H1 (cell line): ENCODE measurements at regions not wholly inside any gene's neighbourhood (a gene's known extent, or its start where the extent isn't known, plus 50 kb on each side); places are given as distances from the start of the nearest gene placed in this dataset.

Experiments
- CTCF ChIA-PET: fragments of 300-600 bp; sonication (Branson Sonifier 250); formaldehyde crosslinking; loops from one replicate; lab custom pipeline; 2021; ENCODE audit not compliant: partially characterized antibody; lab: Charles Lee
- POLR2A ChIA-PET: fragments of 300-600 bp; sonication (Branson Sonifier 250); formaldehyde crosslinking; loops from one replicate; lab custom pipeline; 2021; ENCODE audit warnings: inconsistent platforms; ENCODE audit not compliant: partially characterized antibody; lab: Charles Lee
- DNase-seq, 2 experiments: peaks; one replicate each; pipeline versions ENCODE4 v3.0.0 to v3.0.0-alpha.2; 2010 to 2022; ENCODE audit warnings: low spot score in 2 of 2, low read depth in 1 of 2, mixed read lengths in 1 of 2
- FAIRE-seq: peaks from 2 replicates; lab custom pipeline; 2011; peaks lifted over from hg19 to GRCh38; lab: Jason Lieb, UNC
- H2AFZ ChIP-seq: 2 replicates; pipeline ENCODE4 v1.8.1; 2012; ENCODE audit warnings: low read length, inconsistent platforms
- H2AK5ac ChIP-seq: 2 replicates; pipeline ENCODE4 v1.6.1; 2013; ENCODE audit warnings: low read depth, low read length
- H2BK120ac ChIP-seq: replicated peaks from 2 replicates; pipeline ENCODE3; 2013; ENCODE audit warnings: low read depth, low read length, inconsistent platforms
- H2BK12ac ChIP-seq: 2 replicates; pipeline ENCODE4 v1.6.1; 2013; ENCODE audit warnings: low read depth, low read length
- H2BK15ac ChIP-seq: 2 replicates; pipeline ENCODE4 v1.6.1; 2013; ENCODE audit warnings: low read length
- H2BK20ac ChIP-seq: 2 replicates; pipeline ENCODE4 v1.6.1; 2013; ENCODE audit warnings: low read length
- H2BK5ac ChIP-seq: 2 replicates; pipeline ENCODE4 v1.6.1; 2013; ENCODE audit warnings: low read depth, low read length
- H3K14ac ChIP-seq: 2 replicates; pipeline ENCODE4 v1.6.1; 2013; ENCODE audit warnings: inconsistent platforms; ENCODE audit not compliant: insufficient read length
- H3K18ac ChIP-seq: 2 replicates; pipeline ENCODE4 v1.6.1; 2013; ENCODE audit warnings: low read length; ENCODE audit errors: extremely low read depth
- H3K23ac ChIP-seq: 2 replicates; pipeline ENCODE4 v1.6.1; 2013; ENCODE audit warnings: inconsistent platforms; ENCODE audit not compliant: insufficient read length
- H3K23me2 ChIP-seq: 2 replicates; pipeline ENCODE4 v1.6.1; 2013; ENCODE audit warnings: low read depth, low read length
- H3K27ac ChIP-seq: 2 replicates; pipeline ENCODE4 v1.6.1; 2011; ENCODE audit warnings: low read depth, low read length, inconsistent platforms
- H3K27me3 ChIP-seq, 4 experiments: replicated peaks in 1 of 4; 1 replicate in 1 of 4; 2 replicates in 3 of 4; pipeline versions ENCODE4 v1.6.1 to v1.8.1; 2011 to 2013; ENCODE audit warnings: low read length in 3 of 4, mild to moderate bottlenecking in 3 of 4, inconsistent platforms in 2 of 4, mixed read lengths in 2 of 4, moderate library complexity in 1 of 4; ENCODE audit not compliant: control insufficient read depth in 3 of 4, insufficient read depth in 3 of 4; ENCODE audit errors: extremely low read depth in 1 of 4
- H3K36me3 ChIP-seq, 4 experiments: 2 replicates each; pipeline versions ENCODE4 v1.6.1 to v1.8.1; 2011 to 2013; ENCODE audit warnings: mild to moderate bottlenecking in 4 of 4, low read length in 3 of 4, moderate library complexity in 2 of 4, control low read depth in 1 of 4, inconsistent platforms in 1 of 4; ENCODE audit not compliant: insufficient read depth in 4 of 4, control insufficient read depth in 2 of 4
- H3K4ac ChIP-seq: replicated peaks from 2 replicates; pipeline ENCODE3; 2013; ENCODE audit warnings: low read length, low read depth, mixed read lengths, inconsistent platforms; ENCODE audit not compliant: insufficient read length
- H3K4me1 ChIP-seq, 4 experiments: replicated peaks in 1 of 4; 1 replicate in 1 of 4; 2 replicates in 3 of 4; pipeline versions ENCODE4 v1.6.1 to v1.8.1; 2011 to 2013; ENCODE audit warnings: low read length in 3 of 4, inconsistent platforms in 2 of 4, mixed read lengths in 1 of 4; ENCODE audit not compliant: insufficient read depth in 4 of 4, control insufficient read depth in 3 of 4
- H3K4me2 ChIP-seq, 2 experiments: 2 replicates each; pipeline versions ENCODE4 v1.6.1 to v1.8.1; 2011 to 2013; ENCODE audit warnings: low read depth in 2 of 2, low read length in 2 of 2, control low read depth in 1 of 2, inconsistent platforms in 1 of 2, mild to moderate bottlenecking in 1 of 2; ENCODE audit not compliant: insufficient read depth in 1 of 2
- H3K4me3 ChIP-seq, 4 experiments: fragments of 200-600, 300-600 bp in 1 of 4; sonication (generic), shearing (Covaris generic), sonication (Bioruptor Twin) in 1 of 4; 2 replicates each; pipeline versions ENCODE4 v1.5.1 to v1.8.1; 2011 to 2016; ENCODE audit warnings: low read length in 4 of 4, low read depth in 3 of 4, control low read depth in 2 of 4, inconsistent platforms in 2 of 4, mild to moderate bottlenecking in 2 of 4, mixed read lengths in 1 of 4, moderate library complexity in 1 of 4; ENCODE audit not compliant: insufficient read depth in 2 of 4; ENCODE audit errors: extremely low read depth in 1 of 4
- H3K56ac ChIP-seq: replicated peaks from 2 replicates; pipeline ENCODE3; 2013; ENCODE audit warnings: low read depth, mild to moderate bottlenecking, mixed read lengths, low read length, inconsistent platforms; ENCODE audit not compliant: insufficient read length
- H3K79me1 ChIP-seq: 2 replicates; pipeline ENCODE4 v1.6.1; 2013; ENCODE audit warnings: low read depth, low read length, control low read depth
- H3K79me2 ChIP-seq, 2 experiments: 2 replicates each; pipeline versions ENCODE4 v1.6.1 to v1.8.1; 2012 to 2013; ENCODE audit warnings: low read length in 2 of 2, mild to moderate bottlenecking in 2 of 2, inconsistent platforms in 1 of 2; ENCODE audit not compliant: insufficient read depth in 2 of 2, control insufficient read depth in 1 of 2
- H3K9ac ChIP-seq, 4 experiments: replicated peaks in 1 of 4; 1 replicate in 1 of 4; 2 replicates in 3 of 4; pipeline versions ENCODE4 v1.6.1 to v1.8.1; 2011 to 2013; ENCODE audit warnings: low read depth in 3 of 4, low read length in 3 of 4, control low read depth in 2 of 4, mild to moderate bottlenecking in 2 of 4, moderate library complexity in 2 of 4, inconsistent platforms in 1 of 4; ENCODE audit errors: extremely low read depth in 1 of 4
- H3K9me3 ChIP-seq, 2 experiments: 2 replicates each; pipeline versions ENCODE4 v1.6.1 to v1.8.1; 2012 to 2013; ENCODE audit warnings: mild to moderate bottlenecking in 2 of 2, moderate library complexity in 2 of 2, control low read depth in 1 of 2, inconsistent platforms in 1 of 2, low read depth in 1 of 2, low read length in 1 of 2, mixed read lengths in 1 of 2; ENCODE audit not compliant: insufficient read depth in 2 of 2
- H4K20me1 ChIP-seq, 2 experiments: replicated peaks in 1 of 2; 2 replicates each; pipeline versions ENCODE3 to v1.8.1; 2011 to 2013; ENCODE audit warnings: inconsistent platforms in 2 of 2, low read length in 2 of 2, mild to moderate bottlenecking in 1 of 2; ENCODE audit not compliant: insufficient read depth in 2 of 2, control insufficient read depth in 1 of 2
- H4K5ac ChIP-seq: 2 replicates; pipeline ENCODE4 v1.6.1; 2013; ENCODE audit warnings: low read length, low read depth, mixed read lengths, inconsistent platforms; ENCODE audit not compliant: insufficient read length
- H4K8ac ChIP-seq: 2 replicates; pipeline ENCODE4 v1.8.0; 2013; ENCODE audit warnings: mild to moderate bottlenecking, moderate library complexity, low read length, inconsistent platforms; ENCODE audit not compliant: insufficient read depth; ENCODE audit errors: extremely low read depth
- H4K91ac ChIP-seq: replicated peaks from 2 replicates; pipeline ENCODE3; 2013; ENCODE audit warnings: low read length, mixed read lengths, inconsistent platforms; ENCODE audit not compliant: insufficient read length
- CREB1 ChIP-seq: IDR thresholded peaks from 2 replicates; pipeline ENCODE4 v1.6.1; 2012; ENCODE audit warnings: inconsistent platforms
- SUZ12 ChIP-seq: fragments of 200-600 bp; sonication (generic); IDR thresholded peaks from 2 replicates; pipeline ENCODE4 v1.6.1; 2012; ENCODE audit warnings: mild to moderate bottlenecking, inconsistent platforms, low read length, moderate library complexity, mixed read lengths
- TBP ChIP-seq: IDR thresholded peaks from 2 replicates; pipeline ENCODE4 v1.6.1; 2011; ENCODE audit warnings: low read depth, low read length, improper control_type of control experiment
- WGBS, 2 experiments: shearing (Covaris generic) in 1 of 2; methylation state at CpG; one replicate each; pipeline versions ENCODE4 v1.1.6 to v1.1.7; 2013 to 2015; ENCODE audit warnings: low lambda C conversion rate in 2 of 2, mixed read lengths in 2 of 2, inconsistent platforms in 1 of 2, low coverage in 1 of 2, missing lambda C conversion rate in 1 of 2; ENCODE audit not compliant: insufficient replicate concordance in 2 of 2, insufficient coverage in 1 of 2, insufficient read length in 1 of 2; ENCODE audit errors: extremely low coverage in 1 of 2, missing lambda C conversion rate in 1 of 2; 5-methylcytosine and 5-hydroxymethylcytosine counted together

GRCh38 chrX:45363596-45363995 lies 162.9 kb upstream of the DIPK2B start:
- DNase-seq = no peak
- no peak for TF ChIP-seq CREB1
- no peak for TF ChIP-seq TBP
- no peak for TF ChIP-seq SUZ12
- no peak overlapping the region for H4K8ac ChIP-seq
- no peak overlapping the region for H3K27ac ChIP-seq
- no peak overlapping the region for H4K5ac ChIP-seq
- no peak overlapping the region for H2BK120ac ChIP-seq
- no peak overlapping the region for H2BK5ac ChIP-seq
- no peak overlapping the region for H2AFZ ChIP-seq
- H3K4me2 ChIP-seq = no peak overlapping the region
- H3K56ac ChIP-seq = no peak overlapping the region
- no peak overlapping the region for H3K14ac ChIP-seq
- POLR2A ChIA-PET = no interaction called here
- no peak overlapping the region for H2BK12ac ChIP-seq
- no peaks in the 10 kb centered on the region for H3K79me2 ChIP-seq
- H2BK15ac ChIP-seq = no peak overlapping the region
- no peaks in the 10 kb centered on the region for H3K4me1 ChIP-seq
- no peak overlapping the region for H3K4ac ChIP-seq
- H3K79me1 ChIP-seq = no peaks in the 10 kb centered on the region
- H3K9me3 ChIP-seq = peaks cover 2% of the 10 kb centered on the region in 2 experiments; a peak in 1 of 4 replicates
- H2BK20ac ChIP-seq = no peak overlapping the region
- FAIRE-seq = no peak
- H3K23me2 ChIP-seq = no peaks in the 10 kb centered on the region
- no peaks in the 10 kb centered on the region for H3K36me3 ChIP-seq
- H3K9ac ChIP-seq = no peak overlapping the region
- no peak overlapping the region for H2AK5ac ChIP-seq
- CTCF ChIA-PET = no interaction called here
- no peaks in the 10 kb centered on the region for H3K27me3 ChIP-seq
- H3K4me3 ChIP-seq = no peak overlapping the region
- WGBS, 2 experiments = 90% methylated on average over 4 of the region's 4 CpGs; no CpG with 5 or more reads in 1 of the 2 experiments
- no peak overlapping the region for H4K91ac ChIP-seq
- H4K20me1 ChIP-seq = no peaks in the 10 kb centered on the region
- no peak overlapping the region for H3K18ac ChIP-seq
- no peak overlapping the region for H3K23ac ChIP-seq
